Ishikawa (cell line): ENCODE measurements at regions not wholly inside any gene's neighbourhood (a gene's known extent, or its start where the extent isn't known, plus 50 kb on each side); places are given as distances from the start of the nearest gene placed in this dataset.

Experiments
- CEBPB ChIP-seq: IDR thresholded peaks from 2 replicates; pipeline ENCODE4 v1.6.1; 2012
- CREB1 ChIP-seq: IDR thresholded peaks from 2 replicates; pipeline ENCODE4 v1.6.1; 2012; ENCODE audit warnings: low read depth
- EGR1 ChIP-seq: IDR thresholded peaks from 2 replicates; pipeline ENCODE4 v1.6.1; 2012
- EP300 ChIP-seq: IDR thresholded peaks from 2 replicates; pipeline ENCODE4 v1.6.1; 2012; ENCODE audit warnings: borderline replicate concordance
- FOXM1 ChIP-seq: IDR thresholded peaks from 2 replicates; pipeline ENCODE4 v1.6.1; 2012; ENCODE audit warnings: low read depth, borderline replicate concordance
- NFIC ChIP-seq: IDR thresholded peaks from 2 replicates; pipeline ENCODE4 v1.6.1; 2012
- RAD21 ChIP-seq: IDR thresholded peaks from 2 replicates; pipeline ENCODE4 v1.6.1; 2012; ENCODE audit warnings: low read depth
- TAF1 ChIP-seq: IDR thresholded peaks from 2 replicates; pipeline ENCODE4 v1.6.1; 2012; ENCODE audit warnings: low read depth, mild to moderate bottlenecking
- TCF12 ChIP-seq: IDR thresholded peaks from 2 replicates; pipeline ENCODE4 v1.6.1; 2012; ENCODE audit warnings: low read depth
- TEAD4 ChIP-seq: IDR thresholded peaks from 2 replicates; pipeline ENCODE4 v1.6.1; 2012
- YY1 ChIP-seq: IDR thresholded peaks from 2 replicates; pipeline ENCODE4 v1.6.1; 2012; ENCODE audit warnings: low read depth
- ZBTB7A ChIP-seq: IDR thresholded peaks from 2 replicates; pipeline ENCODE4 v1.6.1; 2012; ENCODE audit warnings: low read depth
- TF ChIP-seq, protein P1 (sequence below): IDR thresholded peaks from 2 replicates; pipeline ENCODE4 v1.6.1; 2012
- TF ChIP-seq, protein P2 (sequence below): IDR thresholded peaks from 2 replicates; pipeline ENCODE4 v1.6.1; 2012
- TF ChIP-seq, protein P3 (sequence below): IDR thresholded peaks from 2 replicates; pipeline ENCODE4 v1.6.1; 2012; ENCODE audit warnings: low read depth, mild to moderate bottlenecking

DNA sequence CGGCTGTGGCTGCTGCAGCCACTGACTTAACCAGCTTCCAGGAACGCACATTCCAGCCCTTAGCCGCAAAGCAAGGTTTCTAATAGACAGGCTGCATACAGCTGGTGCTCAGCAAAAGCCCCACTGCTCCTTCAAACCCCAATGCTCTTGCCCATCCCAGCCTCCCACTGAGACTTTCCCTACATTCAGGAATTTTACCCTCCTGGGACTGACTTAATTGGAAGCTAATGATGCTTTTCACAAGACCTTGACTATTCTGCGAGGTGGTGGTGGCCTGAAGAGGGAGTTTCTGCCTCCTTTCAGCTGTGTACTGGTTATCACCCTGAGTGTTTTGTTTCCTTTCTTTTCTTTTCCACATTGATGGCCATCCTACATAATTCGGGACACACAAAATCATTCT, 164.9 kb upstream of the IRX1 start:
- TF ChIP-seq EP300: no peak
- TF ChIP-seq, protein P1, sequence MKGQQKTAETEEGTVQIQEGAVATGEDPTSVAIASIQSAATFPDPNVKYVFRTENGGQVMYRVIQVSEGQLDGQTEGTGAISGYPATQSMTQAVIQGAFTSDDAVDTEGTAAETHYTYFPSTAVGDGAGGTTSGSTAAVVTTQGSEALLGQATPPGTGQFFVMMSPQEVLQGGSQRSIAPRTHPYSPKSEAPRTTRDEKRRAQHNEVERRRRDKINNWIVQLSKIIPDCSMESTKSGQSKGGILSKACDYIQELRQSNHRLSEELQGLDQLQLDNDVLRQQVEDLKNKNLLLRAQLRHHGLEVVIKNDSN: no peak
- no peak for TF ChIP-seq YY1
- TF ChIP-seq, protein P2, sequence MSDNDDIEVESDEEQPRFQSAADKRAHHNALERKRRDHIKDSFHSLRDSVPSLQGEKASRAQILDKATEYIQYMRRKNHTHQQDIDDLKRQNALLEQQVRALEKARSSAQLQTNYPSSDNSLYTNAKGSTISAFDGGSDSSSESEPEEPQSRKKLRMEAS: no peak
- TF ChIP-seq NFIC: no peak
- no peak for TF ChIP-seq CREB1
- TF ChIP-seq FOXM1: no peak
- no peak for TF ChIP-seq EGR1
- no peak for TF ChIP-seq TCF12
- no peak for TF ChIP-seq RAD21
- no peak for TF ChIP-seq ZBTB7A
- TF ChIP-seq TAF1: no peak
- TF ChIP-seq, protein P3, sequence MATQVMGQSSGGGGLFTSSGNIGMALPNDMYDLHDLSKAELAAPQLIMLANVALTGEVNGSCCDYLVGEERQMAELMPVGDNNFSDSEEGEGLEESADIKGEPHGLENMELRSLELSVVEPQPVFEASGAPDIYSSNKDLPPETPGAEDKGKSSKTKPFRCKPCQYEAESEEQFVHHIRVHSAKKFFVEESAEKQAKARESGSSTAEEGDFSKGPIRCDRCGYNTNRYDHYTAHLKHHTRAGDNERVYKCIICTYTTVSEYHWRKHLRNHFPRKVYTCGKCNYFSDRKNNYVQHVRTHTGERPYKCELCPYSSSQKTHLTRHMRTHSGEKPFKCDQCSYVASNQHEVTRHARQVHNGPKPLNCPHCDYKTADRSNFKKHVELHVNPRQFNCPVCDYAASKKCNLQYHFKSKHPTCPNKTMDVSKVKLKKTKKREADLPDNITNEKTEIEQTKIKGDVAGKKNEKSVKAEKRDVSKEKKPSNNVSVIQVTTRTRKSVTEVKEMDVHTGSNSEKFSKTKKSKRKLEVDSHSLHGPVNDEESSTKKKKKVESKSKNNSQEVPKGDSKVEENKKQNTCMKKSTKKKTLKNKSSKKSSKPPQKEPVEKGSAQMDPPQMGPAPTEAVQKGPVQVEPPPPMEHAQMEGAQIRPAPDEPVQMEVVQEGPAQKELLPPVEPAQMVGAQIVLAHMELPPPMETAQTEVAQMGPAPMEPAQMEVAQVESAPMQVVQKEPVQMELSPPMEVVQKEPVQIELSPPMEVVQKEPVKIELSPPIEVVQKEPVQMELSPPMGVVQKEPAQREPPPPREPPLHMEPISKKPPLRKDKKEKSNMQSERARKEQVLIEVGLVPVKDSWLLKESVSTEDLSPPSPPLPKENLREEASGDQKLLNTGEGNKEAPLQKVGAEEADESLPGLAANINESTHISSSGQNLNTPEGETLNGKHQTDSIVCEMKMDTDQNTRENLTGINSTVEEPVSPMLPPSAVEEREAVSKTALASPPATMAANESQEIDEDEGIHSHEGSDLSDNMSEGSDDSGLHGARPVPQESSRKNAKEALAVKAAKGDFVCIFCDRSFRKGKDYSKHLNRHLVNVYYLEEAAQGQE: no peak
- TF ChIP-seq TEAD4: no peak
- TF ChIP-seq CEBPB: no peak

DNA sequence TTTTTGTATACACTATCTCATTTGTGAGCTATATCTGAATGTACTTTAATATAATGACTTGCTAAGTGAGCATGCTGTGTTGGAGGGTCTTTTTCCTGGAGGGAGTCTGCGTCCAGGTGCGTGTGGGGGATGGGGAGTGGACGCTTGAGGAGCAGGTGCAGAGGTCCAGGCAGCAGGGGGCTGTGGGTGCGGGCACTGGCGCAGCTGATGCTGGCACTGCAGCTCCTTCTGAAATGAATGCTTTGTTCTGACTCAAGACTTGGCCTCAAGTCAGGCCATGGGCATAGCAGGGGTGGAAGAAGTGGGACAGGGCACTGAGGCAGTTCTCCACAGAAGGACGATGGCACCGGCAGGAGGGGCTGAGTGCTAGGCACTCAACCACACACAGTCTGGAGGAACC, 165.7 kb upstream of the IRX1 start:
- TF ChIP-seq, protein P3: no peak
- TF ChIP-seq NFIC (no peak), CREB1 (no peak), EGR1 (no peak), EP300 (no peak)
- TF ChIP-seq, protein P1: no peak

DNA sequence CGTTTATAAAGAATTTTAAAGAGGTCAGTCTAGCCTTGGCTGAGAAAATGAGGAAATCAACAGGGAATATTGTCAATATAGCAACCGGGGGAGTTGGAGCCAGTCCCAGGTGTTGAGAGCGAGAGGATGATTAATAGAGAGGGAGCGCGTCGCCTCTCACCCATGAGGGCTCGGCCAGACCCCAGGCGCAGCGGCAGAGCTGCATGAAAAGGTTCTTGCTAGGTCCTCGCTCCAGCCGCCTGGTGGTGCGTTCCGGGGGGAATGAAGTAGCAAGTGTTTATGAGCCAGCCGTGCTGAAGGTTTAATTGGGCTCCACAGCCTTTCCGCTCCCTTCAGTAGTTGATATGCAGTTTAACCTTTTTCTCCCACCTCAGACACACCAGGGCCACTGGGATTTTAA, 167.3 kb upstream of the IRX1 start:
- TF ChIP-seq, protein P3: no peak
- TF ChIP-seq TCF12: no peak
- TF ChIP-seq EP300: no peak
- no peak for TF ChIP-seq TAF1
- no peak for TF ChIP-seq NFIC
- no peak for TF ChIP-seq FOXM1
- no peak for TF ChIP-seq TEAD4

DNA sequence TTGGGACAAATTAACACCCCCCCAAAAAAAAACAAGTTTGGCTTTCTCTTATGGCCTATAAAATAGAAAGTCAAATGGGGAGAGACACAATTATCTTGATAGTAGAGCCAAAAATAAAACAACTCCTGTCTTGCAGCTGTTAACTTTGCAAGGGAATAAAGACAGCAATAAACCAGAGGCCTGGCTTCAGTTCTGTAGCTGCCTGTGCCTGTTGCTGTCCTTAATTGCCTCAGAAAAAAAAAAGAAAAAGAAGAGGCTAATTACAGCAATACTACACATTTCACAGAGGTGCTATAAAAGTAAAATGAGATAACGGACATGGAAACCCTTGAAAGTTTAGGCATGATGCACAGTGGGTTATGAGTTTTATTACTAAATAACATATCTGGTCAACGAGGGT, 170.7 kb upstream of the IRX1 start:
- TF ChIP-seq CEBPB (no peak), NFIC (no peak), ZBTB7A (no peak), EGR1 (no peak), EP300 (no peak), FOXM1 (no peak), TCF12 (no peak), CREB1 (no peak), RAD21 (no peak)
- TF ChIP-seq, protein P2: no peak
- TF ChIP-seq, protein P3: no peak
- TF ChIP-seq, protein P1: no peak
